ENCODE measurements at regions not wholly inside any gene's neighbourhood (a gene's known extent, or its start where the extent isn't known, plus 50 kb on each side); places are given as distances from the start of the nearest gene placed in this dataset.

GRCh38 chr13:97057176-97057575 is 62.9 kb upstream of the OXGR1 start:
- TF ChIP-seq POLR2A (IDR thresholded peaks at IDR 0.05) (no peak), CTCF (IDR thresholded peaks at IDR 0.05) (no peak)
- DNase-seq, result no peak
- intact Hi-C loops (cut with DNase I), result no loop called here
- Histone ChIP-seq H3K27me3 (no peaks in the 10 kb centered on the region), H3K4me1 (no peaks in the 10 kb centered on the region), H3K36me3 (no peaks in the 10 kb centered on the region), H3K27ac (no peak overlapping the region), H3K4me3 (no peak overlapping the region), H3K9me3 (no peaks in the 10 kb centered on the region)
- WGBS (ENCODE audit: insufficient coverage, low coverage, low lambda C conversion rate, missing lambda C conversion rate), result 31% methylated on average over 2 of the region's 2 CpGs
- ATAC-seq, result no peak

GRCh38 chr13:97058391-97058790 is 64.1 kb upstream of the OXGR1 start:
- Histone ChIP-seq H3K4me1 (no peaks in the 10 kb centered on the region), H3K9me3 (no peaks in the 10 kb centered on the region), H3K36me3 (no peaks in the 10 kb centered on the region), H3K27me3 (no peaks in the 10 kb centered on the region), H3K27ac (no peak overlapping the region), H3K4me3 (no peak overlapping the region)
- no peak for DNase-seq
- intact Hi-C loops (cut with DNase I), result no loop called here
- 47% methylated on average over 3 of the region's 3 CpGs for WGBS (ENCODE audit: insufficient coverage, low coverage, low lambda C conversion rate, missing lambda C conversion rate)
- TF ChIP-seq POLR2A (IDR thresholded peaks at IDR 0.05) (no peak), CTCF (IDR thresholded peaks at IDR 0.05) (no peak)
- ATAC-seq, result no peak

- no peak for DNase-seq
- 83% methylated on average over 1 of the region's 1 CpG for WGBS (ENCODE audit: insufficient coverage, low coverage, low lambda C conversion rate, missing lambda C conversion rate)
Measured at GRCh38 chr13:97058926-97059325, 64.7 kb upstream of the OXGR1 start.

GRCh38 chr13:97067017-97067895 is 73.0 kb upstream of the OXGR1 start:
- no peak for TF ChIP-seq CTCF (IDR thresholded peaks at IDR 0.05)
- intact Hi-C loops (cut with DNase I), result no loop called here
- ATAC-seq (no peak), DNase-seq (no peak)
- no peaks in the 10 kb centered on the region for H3K27me3 ChIP-seq
- H3K27ac ChIP-seq, result no peak overlapping the region
- no peaks in the 10 kb centered on the region for H3K4me1 ChIP-seq
- 74% methylated on average over 8 of the region's 8 CpGs for WGBS (ENCODE audit: insufficient coverage, low coverage, low lambda C conversion rate, missing lambda C conversion rate)
- H3K4me3 ChIP-seq, result no peak overlapping the region
- no peaks in the 10 kb centered on the region for H3K9me3 ChIP-seq
- no peaks in the 10 kb centered on the region for H3K36me3 ChIP-seq

More at GRCh38 chr13:97058926-97059325, 64.7 kb upstream of the OXGR1 start:
- TF ChIP-seq POLR2A (IDR thresholded peaks at IDR 0.05) (no peak), CTCF (IDR thresholded peaks at IDR 0.05) (no peak)
- no peaks in the 10 kb centered on the region for H3K9me3 ChIP-seq
- intact Hi-C loops (cut with DNase I), result no loop called here
- H3K4me3 ChIP-seq, result no peak overlapping the region
- no peak overlapping the region for H3K27ac ChIP-seq
- H3K27me3 ChIP-seq, result no peaks in the 10 kb centered on the region
- no peak for ATAC-seq
- no peaks in the 10 kb centered on the region for H3K36me3 ChIP-seq
- H3K4me1 ChIP-seq, result no peaks in the 10 kb centered on the region
